Activated T-cell treated with anti-CD3 and anti-CD28 coated beads, Interleukin-2, amount 50 U/mL, for 72 hours (primary cell): ENCODE measurements at regions not wholly inside any gene's neighbourhood (a gene's known extent, or its start where the extent isn't known, plus 50 kb on each side); places are given as distances from the start of the nearest gene placed in this dataset.
"Not testable (repeated sequence)": the region's sequence is repeated elsewhere in the genome, so short reads cannot be mapped to it uniquely, and the experiment has no call there.

Source experiments
- ATAC-seq, 2 donors: fragments of 150-1000 bp; cut with Tn5 transposase; replicated peaks in 1 of 2; 2 replicates each; pipeline ENCODE4 v1.10.0; 2021; ENCODE audit warnings: moderate library complexity in 2 of 2, mild to moderate bottlenecking in 1 of 2
- DNase-seq, 2 donors: peaks; one replicate each; pipeline ENCODE4 v3.0.0; 2021 to 2022; ENCODE audit warnings: mixed read lengths in 1 of 2
- H3K27ac Mint-ChIP-seq: one replicate; pipeline ENCODE4 v1.8.0; 2022; ENCODE audit warnings: mild to moderate bottlenecking, moderate library complexity, mixed read lengths
- H3K27me3 Mint-ChIP-seq: one replicate; pipeline ENCODE4 v1.8.0; 2022; ENCODE audit warnings: low read depth, mixed read lengths
- H3K36me3 Mint-ChIP-seq, 2 donors: one replicate each; pipeline ENCODE4 v1.8.0; 2022; ENCODE audit warnings: mixed read lengths in 2 of 2, mild to moderate bottlenecking in 1 of 2; ENCODE audit not compliant: insufficient read depth in 2 of 2
- H3K4me1 Mint-ChIP-seq: one replicate; pipeline ENCODE4 v1.8.0; 2022; ENCODE audit warnings: low read depth, mixed read lengths
- H3K4me3 Mint-ChIP-seq, 2 donors: one replicate each; pipeline ENCODE4 v1.8.0; 2022; ENCODE audit warnings: mild to moderate bottlenecking in 2 of 2, mixed read lengths in 2 of 2, moderate library complexity in 2 of 2
- H3K9me3 Mint-ChIP-seq, 2 donors: one replicate each; pipeline ENCODE4 v1.8.0; 2022; ENCODE audit warnings: mixed read lengths in 2 of 2

- Mint-ChIP-seq H3K9me3 (peaks cover 5 to 22% of the 10 kb centered on the region in 2 donors), H3K36me3 (peaks cover 5 to 6% of the 10 kb centered on the region in 2 donors), H3K27me3 (no peaks in the 10 kb centered on the region), H3K27ac (no peak overlapping the region), H3K4me1 (no peaks in the 10 kb centered on the region), H3K4me3 (no peak overlapping the region)
- DNase-seq (no peak), ATAC-seq (no peak)
These were observed 377.0 kb upstream of the NUPR2 start for GRCh38 chr7:56493196-56493595.

- ATAC-seq (no peak), DNase-seq (no peak)
- H3K27ac Mint-ChIP-seq = no peak overlapping the region
- H3K4me1 Mint-ChIP-seq = no peaks in the 10 kb centered on the region
- H3K27me3 Mint-ChIP-seq = no peaks in the 10 kb centered on the region
- H3K9me3 Mint-ChIP-seq = peaks cover 5 to 22% of the 10 kb centered on the region in 2 donors
- no peak overlapping the region for H3K4me3 Mint-ChIP-seq
- H3K36me3 Mint-ChIP-seq = peaks cover 5 to 6% of the 10 kb centered on the region in 2 donors
These were observed 375.6 kb upstream of the NUPR2 start for GRCh38 chr7:56491636-56492425.

GRCh38 chr7:56483861-56484550, 367.8 kb upstream of the NUPR2 start:
- H3K27ac Mint-ChIP-seq = no peak overlapping the region
- no peaks in the 10 kb centered on the region for H3K27me3 Mint-ChIP-seq
- ATAC-seq (no peak), DNase-seq (no peak)
- H3K9me3 Mint-ChIP-seq = peaks cover 11 to 19% of the 10 kb centered on the region in 2 donors
- no peak overlapping the region for H3K4me3 Mint-ChIP-seq
- no peaks in the 10 kb centered on the region for H3K4me1 Mint-ChIP-seq
- peaks cover 15 to 22% of the 10 kb centered on the region in 2 donors for H3K36me3 Mint-ChIP-seq

- H3K36me3 Mint-ChIP-seq = peaks cover 17 to 23% of the 10 kb centered on the region in 2 donors
These were observed 366.9 kb upstream of the NUPR2 start for GRCh38 chr7:56483153-56483552.

GRCh38 chr7:56479748-56480147, 363.5 kb upstream of the NUPR2 start:
- no peaks in the 10 kb centered on the region for H3K4me1 Mint-ChIP-seq
- H3K27ac Mint-ChIP-seq = no peak overlapping the region
- ATAC-seq (no peak), DNase-seq (no peak)
- no peaks in the 10 kb centered on the region for H3K27me3 Mint-ChIP-seq
- H3K36me3 Mint-ChIP-seq = peaks cover 18 to 28% of the 10 kb centered on the region in 2 donors
- H3K9me3 Mint-ChIP-seq = peaks cover 14 to 16% of the 10 kb centered on the region in 2 donors
- no peak overlapping the region for H3K4me3 Mint-ChIP-seq

More at GRCh38 chr7:56483153-56483552, 366.9 kb upstream of the NUPR2 start:
- ATAC-seq (no peak), DNase-seq (no peak)
- no peaks in the 10 kb centered on the region for H3K4me1 Mint-ChIP-seq
- no peaks in the 10 kb centered on the region for H3K27me3 Mint-ChIP-seq
- no peak overlapping the region for H3K4me3 Mint-ChIP-seq
- H3K9me3 Mint-ChIP-seq = peaks cover 12 to 17% of the 10 kb centered on the region in 2 donors
- no peak overlapping the region for H3K27ac Mint-ChIP-seq

GRCh38 chr7:56479136-56479535, 362.9 kb upstream of the NUPR2 start:
- Mint-ChIP-seq H3K27me3 (no peaks in the 10 kb centered on the region), H3K27ac (no peak overlapping the region), H3K36me3 (peaks cover 18 to 29% of the 10 kb centered on the region in 2 donors), H3K9me3 (peaks cover 16 to 17% of the 10 kb centered on the region in 2 donors), H3K4me3 (no peak overlapping the region), H3K4me1 (no peaks in the 10 kb centered on the region)
- no peak for DNase-seq
- ATAC-seq = no peak

- peaks cover 15 to 20% of the 10 kb centered on the region in 2 donors for H3K36me3 Mint-ChIP-seq
- ATAC-seq (no peak), DNase-seq (no peak)
- no peaks in the 10 kb centered on the region for H3K27me3 Mint-ChIP-seq
- H3K27ac Mint-ChIP-seq = no peak overlapping the region
- H3K4me1 Mint-ChIP-seq = no peaks in the 10 kb centered on the region
- peaks cover 13 to 16% of the 10 kb centered on the region in 2 donors for H3K9me3 Mint-ChIP-seq
- no peak overlapping the region for H3K4me3 Mint-ChIP-seq
These were observed 358.1 kb upstream of the NUPR2 start for GRCh38 chr7:56474271-56474670.

- Mint-ChIP-seq H3K4me1 (no peaks in the 10 kb centered on the region), H3K9me3 (peaks cover 6 to 17% of the 10 kb centered on the region in 2 donors), H3K27ac (no peak overlapping the region), H3K4me3 (no peak overlapping the region), H3K36me3 (peaks cover 11 to 15% of the 10 kb centered on the region in 2 donors), H3K27me3 (no peaks in the 10 kb centered on the region)
- no peak for ATAC-seq
- no peak for DNase-seq
These were observed 355.6 kb upstream of the NUPR2 start for GRCh38 chr7:56471811-56472210.

GRCh38 chr7:56466607-56467525, 350.6 kb upstream of the NUPR2 start:
- not testable (repeated sequence) for ATAC-seq, DNase-seq, H3K27me3 Mint-ChIP-seq, H3K4me3 Mint-ChIP-seq, H3K27ac Mint-ChIP-seq, H3K4me1 Mint-ChIP-seq
- peaks cover 15 to 25% of the 10 kb centered on the region in 2 donors for H3K9me3 Mint-ChIP-seq
- peaks cover 16 to 35% of the 10 kb centered on the region in 2 donors for H3K36me3 Mint-ChIP-seq

GRCh38 chr7:56449762-56450161, 333.5 kb upstream of the NUPR2 start:
- Mint-ChIP-seq H3K27ac (no peak overlapping the region), H3K27me3 (no peaks in the 10 kb centered on the region), H3K36me3 (peaks cover 12 to 14% of the 10 kb centered on the region in 2 donors), H3K4me3 (no peak overlapping the region), H3K4me1 (no peaks in the 10 kb centered on the region), H3K9me3 (peaks cover 5 to 21% of the 10 kb centered on the region in 2 donors)
- ATAC-seq (no peak), DNase-seq (no peak)

GRCh38 chr7:56447864-56448693, 331.9 kb upstream of the NUPR2 start:
- Mint-ChIP-seq H3K27me3 (no peaks in the 10 kb centered on the region), H3K4me3 (no peak overlapping the region), H3K4me1 (no peaks in the 10 kb centered on the region), H3K36me3 (peaks cover 13 to 14% of the 10 kb centered on the region in 2 donors), H3K9me3 (peaks cover 13 to 25% of the 10 kb centered on the region in 2 donors), H3K27ac (no peak overlapping the region)
- no peak for DNase-seq
- no peak for ATAC-seq

GRCh38 chr7:56420528-56420927, 304.3 kb upstream of the NUPR2 start:
- H3K4me3 Mint-ChIP-seq, H3K27ac Mint-ChIP-seq: not testable (repeated sequence)

More at GRCh38 chr7:56420528-56420927, 304.3 kb upstream of the NUPR2 start:
- ATAC-seq, H3K4me1 Mint-ChIP-seq, H3K36me3 Mint-ChIP-seq, DNase-seq, H3K9me3 Mint-ChIP-seq, H3K27me3 Mint-ChIP-seq: not testable (repeated sequence)
